Pulmonary artery endothelial cell (primary cell): ENCODE measurements at regions not wholly inside any gene's neighbourhood (a gene's known extent, or its start where the extent isn't known, plus 50 kb on each side); places are given as distances from the start of the nearest gene placed in this dataset.

Source experiments
- DNase-seq: peaks from one replicate; pipeline ENCODE4 v3.0.0-alpha.2; 2011; ENCODE audit warnings: low read depth, low spot score

DNA sequence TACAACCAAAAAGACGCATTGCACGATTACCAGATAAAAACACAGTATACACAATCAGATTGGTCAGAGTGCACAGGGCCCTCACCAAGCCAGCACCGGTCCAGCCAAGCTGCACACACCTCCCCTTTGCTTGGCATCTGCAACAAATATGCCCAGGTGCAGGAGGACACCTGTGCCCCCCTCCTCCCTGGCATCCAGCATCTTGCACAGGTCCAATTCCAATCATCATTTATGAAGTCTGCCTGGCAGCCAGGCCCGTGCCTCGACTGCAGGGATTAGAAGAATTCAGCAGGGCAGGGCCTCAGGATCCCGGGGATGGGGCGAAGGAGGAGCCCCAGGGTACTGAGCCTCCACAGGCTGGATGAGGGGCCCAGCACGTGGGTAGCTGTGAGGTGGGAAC, 302.1 kb downstream of the CTTN start:
- no peak for DNase-seq

DNA sequence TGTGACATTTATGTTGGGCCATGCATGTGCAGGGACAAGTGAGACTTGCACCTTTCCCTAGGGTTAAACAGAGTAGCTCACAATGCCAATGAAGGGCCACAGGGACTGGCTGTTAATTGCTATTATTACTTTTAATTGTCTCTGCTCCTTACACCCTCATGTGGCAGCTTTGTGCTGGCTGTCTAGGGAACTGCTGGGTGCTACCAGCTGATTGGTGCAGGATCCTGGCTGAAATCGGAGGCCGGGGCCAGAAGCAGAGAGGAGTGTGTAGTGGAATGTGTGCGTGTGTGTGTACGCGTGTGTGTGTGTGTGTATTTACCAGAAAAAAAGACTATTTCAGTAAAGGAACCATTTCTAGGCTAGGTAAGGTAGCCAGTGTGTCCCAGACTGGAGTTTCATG, 302.5 kb downstream of the CTTN start:
- DNase-seq, result no peak

DNA sequence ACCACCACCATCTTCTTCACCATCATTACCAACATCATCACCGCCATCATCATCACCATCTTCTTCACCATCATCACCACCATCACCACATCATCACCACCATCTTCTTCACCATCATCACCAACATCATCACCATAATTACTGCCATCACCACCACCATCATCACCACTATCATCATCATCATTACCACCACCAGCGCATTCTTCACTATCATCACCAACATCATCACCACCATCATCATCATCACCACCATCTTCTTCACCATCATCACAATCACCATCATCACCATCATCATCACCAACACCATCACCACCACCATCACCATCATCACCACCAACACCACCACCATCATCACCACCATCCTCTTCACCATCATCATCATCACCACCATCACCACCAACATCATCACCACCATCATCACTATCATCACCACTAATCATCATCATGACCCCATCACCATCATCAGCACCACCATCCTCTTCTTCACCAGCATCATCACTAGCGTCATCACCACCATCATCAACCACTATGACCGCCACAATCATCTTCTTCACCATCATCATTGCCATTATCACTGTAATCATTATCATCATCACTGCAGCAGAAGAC, 303.8 kb downstream of the CTTN start:
- no peak for DNase-seq

DNA sequence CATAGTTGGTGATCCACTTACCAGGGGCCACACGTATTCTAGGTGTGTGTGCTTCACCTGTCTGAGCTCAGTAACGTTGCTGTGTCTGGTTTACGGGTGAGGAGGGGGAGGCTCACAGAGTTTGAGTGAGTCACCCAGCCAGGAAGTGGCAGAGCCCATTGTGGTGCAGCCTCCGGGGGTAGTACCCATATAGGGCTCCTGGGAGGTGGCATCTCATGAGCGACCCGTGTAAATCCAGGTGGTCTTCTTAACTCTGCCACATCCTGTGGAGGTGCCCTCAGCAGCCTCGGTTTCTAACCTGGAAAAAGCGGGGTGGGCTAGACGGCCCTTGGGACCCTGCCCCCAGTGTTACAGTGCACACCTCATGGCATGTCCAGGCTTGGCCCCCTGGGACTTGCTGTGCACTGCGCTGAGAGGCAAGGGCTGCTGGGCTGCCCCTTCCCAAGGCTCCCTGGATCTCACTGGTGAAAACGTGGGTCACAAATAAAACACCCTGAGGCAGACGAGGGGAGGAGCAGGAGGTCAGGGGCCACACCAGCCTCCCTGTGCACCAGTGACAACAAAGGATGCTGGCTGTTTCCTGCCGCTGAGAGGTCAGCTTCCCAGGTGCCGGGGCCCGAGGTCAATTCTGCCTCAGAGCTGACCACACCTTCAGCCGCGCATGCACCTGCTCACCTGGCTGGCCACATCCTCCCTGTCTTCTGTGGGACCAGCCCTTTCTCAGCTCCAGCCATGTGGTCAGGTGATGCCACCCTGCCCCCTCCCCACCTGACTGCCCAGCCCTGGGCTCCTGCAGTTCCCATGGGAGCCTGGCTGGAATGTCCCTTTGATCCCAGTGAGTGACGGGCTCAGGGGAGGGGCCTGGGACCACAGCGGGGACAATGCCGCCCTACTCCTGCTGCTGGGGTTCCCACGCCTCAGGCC, 305.1 kb downstream of the CTTN start:
- no peak for DNase-seq

DNA sequence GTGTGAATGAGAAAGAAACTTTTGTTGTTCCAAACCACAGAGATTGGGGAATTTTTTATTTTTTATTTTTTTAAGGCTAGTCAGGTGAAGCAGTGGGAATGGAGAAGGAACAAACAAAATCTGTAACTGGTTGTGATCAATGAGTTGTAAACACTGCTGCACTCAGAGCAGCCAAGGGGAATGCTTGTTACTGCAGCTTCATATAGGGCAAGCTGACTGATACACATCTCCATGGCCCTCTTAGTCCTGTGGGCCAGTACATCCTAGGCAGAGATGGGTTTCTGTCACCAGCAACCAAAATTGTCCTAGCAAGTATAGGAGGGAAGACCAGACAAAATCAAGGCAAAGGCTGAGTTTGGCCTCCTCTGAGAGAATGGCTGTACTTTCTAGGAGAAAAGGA, 306.8 kb downstream of the CTTN start:
- no peak for DNase-seq

DNA sequence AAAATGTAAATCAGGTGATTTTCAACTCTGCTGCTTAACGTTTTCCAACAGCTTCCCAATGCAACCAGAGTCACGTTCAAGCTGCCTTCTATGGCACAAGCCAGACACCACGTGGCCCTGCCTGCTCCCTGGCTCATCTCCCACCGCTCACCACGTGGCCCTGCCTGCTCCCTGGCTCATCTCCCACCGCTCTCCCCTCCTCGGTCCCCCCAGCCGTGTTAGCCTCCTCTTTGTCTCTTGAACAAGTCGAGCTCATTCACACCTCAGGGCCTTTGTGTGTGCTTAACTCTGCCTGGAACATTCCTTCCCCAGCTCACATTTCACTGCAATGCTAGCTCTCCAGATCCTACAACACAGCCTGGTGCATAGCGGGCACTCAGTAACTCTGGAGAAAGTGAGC, 307.6 kb downstream of the CTTN start:
- no peak for DNase-seq

DNA sequence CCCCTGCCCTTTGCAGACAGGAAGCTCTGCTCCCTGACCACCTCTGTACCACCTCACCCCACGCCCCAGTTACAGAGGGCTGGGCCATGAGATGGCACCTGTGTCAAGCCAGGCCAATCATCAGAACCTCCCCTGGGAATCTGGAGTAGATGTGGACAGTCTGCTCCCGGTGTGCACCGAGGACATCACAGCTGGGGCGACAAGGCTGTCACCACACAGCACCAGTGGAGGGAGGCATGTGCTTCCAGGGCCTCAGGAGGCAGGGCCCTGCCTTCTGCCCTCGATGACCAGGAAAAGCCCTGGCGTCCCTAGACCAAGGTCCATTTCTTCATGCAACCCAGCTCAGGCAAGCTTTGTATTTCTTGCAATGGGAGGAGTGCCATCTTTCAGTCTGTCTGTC, 309.5 kb downstream of the CTTN start:
- DNase-seq, result no peak

DNA sequence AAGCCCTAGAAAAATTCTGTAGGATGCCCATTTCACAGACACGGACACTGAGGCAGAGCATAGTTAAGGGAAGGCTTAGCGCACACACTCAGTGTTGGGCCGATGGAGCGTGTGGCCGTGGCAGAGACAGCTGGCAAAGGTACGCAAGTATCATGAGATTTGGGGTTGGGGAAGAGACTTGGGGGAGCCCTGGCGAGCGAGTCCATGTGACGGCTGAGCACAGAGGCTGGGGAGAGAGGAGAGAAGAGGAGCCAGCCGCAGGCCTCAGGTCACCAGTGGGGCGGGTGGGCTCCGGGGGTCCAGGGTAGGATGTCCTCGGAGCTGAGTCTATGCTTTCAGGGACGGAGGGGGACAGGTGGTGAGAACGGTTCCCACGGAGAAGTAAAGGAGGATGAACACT, 311.3 kb downstream of the CTTN start:
- no peak for DNase-seq

DNA sequence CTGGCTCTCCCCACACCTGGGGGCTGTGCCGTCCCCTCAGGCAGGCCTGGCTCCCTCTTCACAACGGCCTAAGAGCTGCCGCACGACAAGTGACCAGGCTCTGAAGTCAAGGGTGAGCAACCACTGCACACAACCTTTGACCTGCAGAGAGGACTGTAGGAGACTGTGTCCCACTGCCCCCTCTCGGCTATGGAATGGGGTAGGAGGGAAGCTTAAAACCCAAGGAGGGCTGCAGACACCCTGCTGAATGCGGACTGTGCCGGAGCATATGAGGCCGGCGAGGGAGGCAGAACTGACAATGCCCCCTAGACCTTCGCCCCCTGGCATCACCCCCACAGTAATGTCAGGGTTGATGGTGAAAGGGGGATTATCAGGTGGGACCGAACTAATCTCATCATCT, 311.9 kb downstream of the CTTN start:
- no peak for DNase-seq

DNA sequence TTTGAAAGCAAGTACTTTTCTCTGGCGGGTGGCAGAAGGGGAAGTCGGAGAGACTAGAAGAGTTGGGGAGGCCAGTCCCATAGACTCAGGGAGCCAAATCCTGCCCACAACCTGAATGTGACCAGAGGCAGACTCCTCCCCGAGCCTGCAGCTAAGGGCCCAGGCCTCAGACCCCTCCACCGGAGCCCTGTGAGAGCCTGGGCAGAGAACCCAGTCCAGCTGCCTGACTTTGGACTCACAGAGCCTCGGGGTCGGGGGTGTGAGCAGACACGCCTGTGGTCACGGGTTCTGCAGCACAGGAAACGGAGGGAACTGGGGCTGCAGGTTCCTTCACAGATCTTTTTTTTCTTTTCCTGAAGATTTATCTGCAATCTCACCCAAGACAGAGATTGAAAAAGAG, 312.3 kb downstream of the CTTN start:
- no peak for DNase-seq

DNA sequence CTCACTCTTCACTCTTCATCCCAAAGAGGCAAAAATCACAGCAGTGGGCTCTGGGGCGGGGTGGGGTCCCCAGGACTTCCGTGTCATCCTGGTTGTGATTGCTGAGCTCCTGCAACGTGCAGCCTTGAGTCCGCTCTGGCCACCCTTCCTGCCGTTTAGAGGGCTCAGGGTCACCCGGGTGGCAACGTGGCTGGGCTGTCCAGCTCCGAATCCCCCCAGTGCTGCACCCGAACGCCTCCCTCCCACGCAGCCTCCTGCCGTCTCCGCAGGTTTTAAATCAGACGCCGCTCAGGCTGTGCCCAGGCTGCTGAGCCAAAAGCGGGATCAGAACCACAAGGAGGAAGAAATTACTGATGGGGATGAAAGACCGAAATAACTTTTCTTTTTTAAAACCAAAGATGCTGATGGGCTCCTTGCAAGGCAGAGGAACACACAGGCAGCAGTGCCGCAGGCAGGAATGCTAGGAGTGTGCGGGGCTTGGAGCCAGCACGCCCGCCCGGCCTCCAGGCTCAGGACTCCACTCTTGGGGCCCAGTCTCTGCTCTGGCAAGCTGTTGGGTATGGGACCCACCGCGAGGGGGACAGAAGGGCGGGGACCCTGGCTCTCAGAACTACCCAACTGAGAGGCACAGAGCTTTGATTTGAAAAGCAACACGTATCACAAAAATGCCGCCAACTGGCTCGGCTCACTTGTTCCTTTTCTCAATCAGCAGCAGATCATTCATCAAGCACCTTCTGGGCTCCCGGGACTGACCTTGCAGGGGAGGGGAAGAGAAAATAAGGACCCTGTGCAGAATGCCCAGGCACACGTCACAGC, 313.0 kb downstream of the CTTN start:
- DNase-seq, result no peak

DNA sequence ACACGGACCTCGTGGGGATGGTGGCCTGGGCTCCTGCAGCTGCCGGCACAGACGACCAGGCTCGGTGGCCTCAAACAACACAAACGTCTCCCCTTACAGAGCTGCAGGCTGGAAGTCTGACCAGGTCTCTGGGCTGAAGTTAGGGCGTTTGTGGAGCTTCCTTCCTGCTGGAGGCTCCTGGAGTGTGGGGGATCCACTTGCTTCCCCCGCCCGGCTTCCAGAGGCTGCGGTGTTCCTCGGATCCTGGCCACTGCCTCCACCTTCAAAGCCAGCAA, 313.5 kb downstream of the CTTN start:
- DNase-seq, result no peak

DNA sequence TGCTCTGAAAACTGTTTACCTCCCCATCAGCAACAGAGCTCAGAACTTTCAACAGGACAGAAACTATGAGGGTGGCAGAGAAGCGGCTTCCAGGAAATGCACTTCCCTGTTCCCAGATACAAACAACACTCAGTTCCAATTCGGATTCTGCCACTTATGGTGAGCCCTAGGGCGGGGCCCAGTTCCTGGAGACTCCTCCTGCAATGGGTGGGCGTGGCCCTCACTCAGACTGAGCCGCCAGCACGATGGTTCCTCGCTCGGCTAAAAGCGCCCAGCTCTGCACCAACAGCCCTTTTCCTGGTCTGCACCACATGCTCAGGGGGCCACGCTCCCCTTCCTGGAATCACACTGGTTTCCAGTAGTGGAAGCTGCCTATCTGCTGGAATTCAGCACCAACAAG, 314.1 kb downstream of the CTTN start:
- DNase-seq, result no peak

DNA sequence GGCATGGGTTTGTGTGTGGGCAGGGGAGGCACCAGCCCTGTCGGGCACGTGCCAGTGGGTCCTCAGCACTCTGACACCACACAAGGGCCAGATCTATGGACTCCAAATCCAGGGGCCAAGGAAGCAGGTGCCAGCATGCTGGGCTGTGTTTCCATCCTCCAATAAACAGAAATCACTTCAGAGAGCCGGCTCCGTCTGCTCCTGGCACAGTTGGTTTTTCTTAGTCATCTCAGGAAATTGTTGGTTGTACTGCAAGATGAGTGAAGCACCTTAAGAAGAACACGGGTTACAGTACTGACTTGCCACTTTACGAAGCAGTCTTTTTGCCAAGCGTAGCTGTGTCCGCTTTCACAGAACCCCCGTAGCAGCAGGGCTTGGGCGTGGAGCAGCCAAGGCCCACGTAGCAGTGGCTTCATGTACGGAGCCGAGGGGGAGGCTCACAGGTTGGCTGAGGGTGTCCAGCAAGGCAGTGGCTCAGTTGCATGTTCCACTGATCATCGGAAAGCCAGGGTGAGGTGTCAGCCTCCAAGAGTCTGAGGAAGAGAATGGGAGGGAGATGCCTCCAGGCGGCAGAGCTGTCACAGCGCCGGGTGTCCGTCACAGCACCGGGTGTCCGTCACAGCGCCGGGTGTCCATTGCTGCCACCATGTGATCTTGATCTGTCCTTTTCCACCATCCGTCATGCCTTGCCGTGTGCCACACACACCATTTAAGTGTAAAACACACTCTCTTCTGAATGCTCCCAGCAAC, 314.9 kb downstream of the CTTN start:
- no peak for DNase-seq

DNA sequence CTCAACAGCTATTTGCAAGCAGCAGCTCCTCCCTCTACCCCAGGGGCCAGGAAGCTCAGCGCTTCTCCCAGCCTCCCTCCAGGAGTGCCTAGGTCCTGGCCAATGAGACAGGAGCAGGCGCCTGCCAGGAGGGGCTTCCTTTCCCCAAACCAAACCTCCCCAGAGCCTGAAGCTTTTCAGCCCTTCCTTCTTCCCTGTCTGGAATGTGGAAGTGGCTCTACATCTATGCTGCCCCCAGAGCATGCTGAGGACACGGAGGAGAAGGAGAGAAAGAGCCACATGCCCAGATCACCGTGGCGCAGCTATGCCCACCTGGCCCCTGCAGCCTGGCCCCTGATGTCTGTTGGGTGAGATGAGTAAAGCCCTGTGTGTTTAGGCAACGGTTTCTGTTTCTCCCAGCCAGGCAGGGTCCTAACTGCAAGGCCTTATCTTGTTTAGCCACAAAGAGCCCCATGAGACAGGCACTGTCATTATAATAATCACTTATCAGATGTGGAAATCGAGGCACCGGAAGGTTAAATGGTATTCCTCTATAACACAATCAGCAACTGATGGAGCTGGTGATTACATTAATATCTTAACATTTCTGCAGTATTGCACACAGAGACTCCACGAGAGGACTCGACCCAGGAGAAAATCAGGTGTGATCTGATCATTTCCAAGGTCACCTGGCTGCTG, 315.8 kb downstream of the CTTN start:
- no peak for DNase-seq

DNA sequence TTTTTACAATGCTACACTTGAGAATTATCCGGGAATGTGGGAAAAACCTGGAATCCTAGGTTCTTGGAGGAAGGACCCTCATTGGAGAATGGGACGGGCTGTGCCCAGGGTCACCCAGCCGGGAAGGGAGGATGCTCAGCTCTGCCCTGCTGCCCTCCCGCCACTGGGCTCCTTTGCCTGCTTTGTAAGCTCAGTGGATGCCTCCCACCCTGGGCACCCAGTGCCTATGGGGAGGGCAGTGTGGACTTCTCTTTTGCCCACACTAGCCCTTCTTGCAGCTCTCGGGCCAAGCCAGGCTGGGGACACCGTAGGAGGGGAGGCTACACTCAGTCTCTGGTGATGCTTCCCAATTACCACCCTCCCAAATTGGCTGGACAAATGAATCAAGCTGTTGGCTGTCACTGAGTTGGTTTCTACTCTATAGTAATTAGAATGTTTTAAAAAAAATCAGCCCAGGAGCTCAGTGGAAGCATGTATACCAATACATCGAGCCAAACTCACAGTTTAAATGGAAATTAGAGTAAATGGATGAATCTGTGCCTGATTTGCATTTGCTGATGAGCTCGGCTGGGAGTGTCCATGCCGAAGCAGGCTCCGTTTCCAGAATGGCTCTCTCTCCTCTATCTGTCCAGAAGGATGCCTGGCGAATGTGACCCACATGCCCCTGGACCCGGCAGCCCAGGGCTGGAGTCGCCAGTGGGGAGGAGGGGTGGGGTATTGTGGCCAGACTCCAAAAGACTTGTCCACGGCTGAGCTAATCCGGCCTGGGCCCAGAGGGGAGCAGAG, 317.0 kb downstream of the CTTN start:
- DNase-seq, result no peak

DNA sequence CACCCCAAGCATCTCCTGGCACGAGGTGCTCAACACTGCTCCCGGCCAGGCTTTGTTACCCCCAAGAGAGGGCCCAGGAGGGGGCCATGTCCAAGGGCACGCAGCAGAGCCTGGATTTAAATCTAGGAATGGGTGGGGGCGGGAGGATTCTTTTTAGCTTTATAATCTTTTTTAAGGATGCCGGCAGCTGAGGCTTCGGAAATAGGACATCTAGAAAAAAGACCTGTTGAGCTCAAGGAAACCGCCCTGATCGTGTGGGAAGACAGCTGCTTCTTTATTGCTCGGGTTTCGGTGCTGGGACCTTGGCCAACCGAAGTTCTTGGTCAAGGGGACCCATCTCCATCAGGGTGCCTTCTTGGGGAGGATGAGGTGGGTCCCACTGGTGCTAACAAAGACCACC, 317.9 kb downstream of the CTTN start:
- no peak for DNase-seq

DNA sequence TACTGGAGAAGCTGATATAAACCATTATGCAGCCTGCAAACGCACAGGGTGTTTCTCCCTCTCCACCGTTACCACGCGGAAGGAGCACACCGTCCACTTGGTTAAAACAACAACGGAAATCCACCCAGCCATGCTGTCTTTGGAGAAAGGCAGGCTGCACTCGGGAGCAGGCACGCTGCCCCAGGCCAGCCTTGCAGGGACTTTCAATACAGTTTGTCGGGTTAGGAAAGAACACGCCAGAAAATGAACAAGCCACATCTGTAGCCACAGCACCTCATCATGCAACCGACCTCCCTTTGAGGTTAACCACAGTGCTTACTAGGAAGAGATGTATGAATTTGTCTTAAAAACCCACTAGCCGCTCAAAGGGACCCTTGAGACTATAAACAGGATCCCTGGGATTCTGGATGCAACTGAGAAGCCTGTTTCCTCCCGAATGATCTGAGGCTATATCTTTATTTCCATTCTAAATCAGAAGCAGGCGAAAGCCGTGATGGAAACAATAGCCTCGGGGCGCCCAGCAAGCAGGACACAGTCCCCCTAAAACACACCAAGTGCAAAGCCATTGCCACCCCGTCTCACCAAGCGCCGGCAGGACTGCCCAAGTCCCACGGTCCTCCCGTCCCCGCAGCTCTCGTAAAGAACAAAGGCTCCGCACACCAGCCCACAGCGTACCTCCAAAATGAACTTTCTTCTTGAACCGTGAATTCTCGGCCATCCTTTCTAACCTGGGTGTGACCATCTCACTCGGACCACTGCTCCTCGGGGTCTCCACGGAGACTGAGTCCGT, 318.9 kb downstream of the CTTN start:
- DNase-seq, result no peak

DNA sequence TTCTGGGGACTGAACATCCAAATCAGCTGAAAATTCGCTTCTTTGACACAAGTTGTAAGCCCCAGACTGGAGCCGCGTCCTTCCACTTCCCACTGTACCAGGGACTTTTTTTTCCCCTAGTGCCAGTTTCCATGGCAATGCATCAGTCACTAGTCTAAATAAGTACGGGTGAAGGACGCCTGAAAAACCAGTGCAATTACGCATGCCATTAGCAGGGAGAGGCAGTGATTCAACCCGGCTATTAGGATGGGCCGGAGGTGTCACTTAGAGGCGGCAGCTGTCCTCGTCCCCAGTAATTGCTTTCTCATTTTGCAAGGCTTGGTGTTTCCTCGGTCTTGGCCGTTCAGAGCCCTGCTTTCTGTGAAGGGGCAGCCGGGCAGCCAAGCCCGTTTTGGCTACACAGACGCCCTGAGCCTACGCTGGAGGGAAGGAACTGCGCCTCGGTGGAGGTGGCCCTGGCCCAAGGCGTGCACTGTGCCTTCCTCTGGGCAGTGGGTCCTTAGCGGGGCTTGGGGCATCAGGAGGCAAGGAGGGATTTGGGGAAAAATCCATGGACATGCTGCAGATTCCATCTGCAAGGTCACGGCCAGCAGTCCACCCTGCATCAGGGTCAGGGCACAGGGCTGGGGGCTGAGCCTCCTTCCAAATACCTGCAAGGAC, 319.7 kb downstream of the CTTN start:
- DNase-seq, result no peak
